Pons (tissue), 1 donor: ENCODE measurements at regions not wholly inside any gene's neighbourhood (a gene's known extent, or its start where the extent isn't known, plus 50 kb on each side); places are given as distances from the start of the nearest gene placed in this dataset.
"Not testable (repeated sequence)": the region's sequence is repeated elsewhere in the genome, so short reads cannot be mapped to it uniquely, and the experiment has no call there.

ENCODE experiments used
- DNase-seq: peaks from one replicate; pipeline ENCODE4 v3.0.0-alpha.2; 2016; ENCODE audit warnings: low spot score

- no peak for DNase-seq
Observed at GRCh38 chr7:23938215-23938614, 228.2 kb downstream of the STK31 start.

- peak; percentile 8 for DNase-seq
Observed at GRCh38 chr7:23938937-23939552, 229.0 kb downstream of the STK31 start.

- not testable (repeated sequence) for DNase-seq
Observed at GRCh38 chr7:23939747-23940146, 229.7 kb downstream of the STK31 start.

- no peak for DNase-seq
Observed at GRCh38 chr7:23941551-23941950, 231.5 kb downstream of the STK31 start.

- DNase-seq, result no peak
Observed at GRCh38 chr7:23942032-23942431, 232.0 kb downstream of the STK31 start.

- no peak for DNase-seq
Observed at GRCh38 chr7:23944131-23944530, 234.1 kb downstream of the STK31 start.

GRCh38 chr7:23945472-23945871 lies 235.5 kb downstream of the STK31 start:
- no peak for DNase-seq

- DNase-seq, result no peak
Observed at GRCh38 chr7:23955145-23955544, 245.1 kb downstream of the STK31 start.

GRCh38 chr7:23955600-23956149 lies 245.7 kb downstream of the STK31 start:
- no peak for DNase-seq

- DNase-seq, result no peak
Observed at GRCh38 chr7:23956772-23957576, 247.0 kb downstream of the STK31 start.

GRCh38 chr7:23959821-23960220 lies 249.8 kb downstream of the STK31 start:
- DNase-seq, result no peak

- no peak for DNase-seq
Observed at GRCh38 chr7:23960361-23960760, 250.3 kb downstream of the STK31 start.

- DNase-seq, result no peak
Observed at GRCh38 chr7:23963461-23964165, 253.6 kb downstream of the STK31 start.

GRCh38 chr7:23964715-23965114 lies 254.7 kb downstream of the STK31 start:
- no peak for DNase-seq

GRCh38 chr7:23965296-23965695 lies 255.3 kb downstream of the STK31 start:
- no peak for DNase-seq

GRCh38 chr7:23966941-23967340 lies 256.9 kb downstream of the STK31 start:
- DNase-seq, result no peak

GRCh38 chr7:23967949-23968599 lies 258.1 kb downstream of the STK31 start:
- no peak for DNase-seq

- DNase-seq, result no peak
Observed at GRCh38 chr7:23968791-23969190, 258.8 kb downstream of the STK31 start.

- DNase-seq, result no peak
Observed at GRCh38 chr7:23969443-23969842, 259.4 kb downstream of the STK31 start.

GRCh38 chr7:23970193-23970592 lies 260.2 kb downstream of the STK31 start:
- no peak for DNase-seq

GRCh38 chr7:23971031-23971430 lies 261.0 kb downstream of the STK31 start:
- DNase-seq, result no peak

GRCh38 chr7:23972057-23972456 lies 262.0 kb downstream of the STK31 start:
- no peak for DNase-seq
